TTC549 (cell line): ENCODE measurements at regions not wholly inside any gene's neighbourhood (a gene's known extent, or its start where the extent isn't known, plus 50 kb on each side); places are given as distances from the start of the nearest gene placed in this dataset.
"Not testable (repeated sequence)": the region's sequence is repeated elsewhere in the genome, so short reads cannot be mapped to it uniquely, and the experiment has no call there.

Source experiments
- FAIRE-seq: peaks from 2 replicates; lab custom pipeline; 2012; peaks lifted over from hg19 to GRCh38; lab: Jason Lieb, UNC

DNA sequence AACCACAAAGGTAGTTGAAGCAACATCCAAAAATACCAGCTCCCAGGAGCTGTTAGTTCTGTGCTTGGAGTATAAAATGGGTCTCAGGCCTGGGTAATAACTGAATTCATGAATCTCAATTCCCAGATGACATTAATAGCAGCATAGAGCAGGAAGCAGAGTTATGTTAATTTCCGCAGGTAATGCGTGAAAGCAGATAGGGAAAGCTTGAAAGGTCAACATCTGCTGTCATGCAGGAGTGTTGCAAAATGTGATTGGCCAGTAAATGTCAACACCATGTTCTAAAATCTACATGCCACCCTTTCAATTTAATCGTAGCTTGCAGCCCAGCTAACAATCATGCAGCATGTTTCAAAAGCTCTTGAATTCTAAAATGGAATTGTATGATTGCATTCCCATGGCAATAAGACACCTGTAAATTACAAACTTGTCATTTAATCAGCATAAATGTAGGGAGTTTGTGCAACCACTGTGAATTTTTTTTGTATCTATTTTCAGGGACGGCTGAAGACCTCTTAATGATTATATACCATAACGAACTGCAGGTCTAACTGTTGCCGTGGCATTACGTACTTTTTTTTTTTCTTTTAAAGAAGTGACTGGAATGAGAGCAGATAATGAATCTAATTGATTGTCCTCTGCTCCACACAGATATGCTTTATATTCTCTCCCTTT lies 635.8 kb upstream of the FOXG1 start:
- FAIRE-seq: no peak

DNA sequence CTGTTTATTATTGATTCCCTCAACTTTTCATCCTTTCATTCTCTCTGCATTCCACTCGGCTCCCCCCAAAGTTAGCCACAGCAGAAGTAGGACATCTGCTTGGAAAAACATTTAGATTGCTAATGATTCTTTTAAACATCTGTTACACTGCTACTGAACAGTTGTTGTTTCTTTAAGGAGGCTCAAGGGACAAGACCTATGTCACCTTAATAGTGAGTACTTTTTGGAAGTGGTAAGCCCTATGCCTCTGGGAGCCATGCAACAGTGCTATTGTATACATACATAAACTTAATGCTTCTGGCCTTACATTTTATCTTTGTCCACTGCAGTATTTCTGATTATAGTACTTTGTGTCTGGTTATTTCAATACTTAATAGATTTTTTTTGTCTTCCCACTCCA lies 628.2 kb upstream of the FOXG1 start:
- no peak for FAIRE-seq

DNA sequence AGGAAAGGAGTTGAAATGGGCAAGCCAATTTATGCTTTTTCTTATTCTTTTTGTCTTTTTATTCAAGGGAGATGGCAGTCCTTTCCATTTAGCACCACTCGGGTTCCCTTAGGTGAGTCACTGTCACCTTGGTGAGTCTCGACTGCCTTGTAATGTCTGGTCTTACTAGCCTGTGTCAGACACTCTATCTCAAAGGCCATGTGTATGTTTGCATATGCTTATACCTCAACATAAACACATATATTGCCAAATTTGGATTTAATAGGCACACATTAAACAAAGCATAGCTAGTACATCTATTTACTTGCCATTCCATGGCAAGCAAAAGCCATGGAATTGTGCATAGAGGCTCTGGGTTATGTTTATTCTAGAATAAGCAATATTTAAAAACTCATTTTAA lies 624.9 kb upstream of the FOXG1 start:
- no peak for FAIRE-seq

DNA sequence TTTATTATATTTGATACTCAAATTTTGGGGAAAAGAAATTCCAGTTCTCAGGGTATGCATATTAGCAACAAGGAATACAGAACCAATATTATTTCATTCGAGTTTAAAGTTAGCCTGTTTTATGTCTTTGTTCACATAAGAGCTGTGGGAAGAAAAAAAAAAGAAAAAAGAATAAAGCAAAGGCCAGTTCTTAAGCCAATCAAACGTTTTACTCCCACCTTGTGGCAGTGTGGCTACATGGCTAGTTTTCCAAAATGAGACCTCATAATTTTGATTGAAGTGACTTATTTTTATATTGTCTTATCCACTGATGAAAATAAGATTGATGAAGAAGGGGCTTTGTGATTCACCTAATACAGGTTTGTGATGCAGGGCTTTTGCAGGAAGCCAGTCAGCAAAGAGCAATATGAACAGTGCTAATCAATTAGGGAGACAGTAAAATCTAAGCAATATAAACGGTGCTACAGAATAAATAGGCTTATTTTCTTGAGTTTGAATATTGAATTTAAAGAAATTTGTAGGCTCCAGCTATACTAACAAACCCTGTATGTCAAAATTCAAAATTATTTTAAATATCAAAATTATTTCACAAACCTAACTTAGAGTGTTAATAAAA lies 624.1 kb upstream of the FOXG1 start:
- FAIRE-seq: no peak

DNA sequence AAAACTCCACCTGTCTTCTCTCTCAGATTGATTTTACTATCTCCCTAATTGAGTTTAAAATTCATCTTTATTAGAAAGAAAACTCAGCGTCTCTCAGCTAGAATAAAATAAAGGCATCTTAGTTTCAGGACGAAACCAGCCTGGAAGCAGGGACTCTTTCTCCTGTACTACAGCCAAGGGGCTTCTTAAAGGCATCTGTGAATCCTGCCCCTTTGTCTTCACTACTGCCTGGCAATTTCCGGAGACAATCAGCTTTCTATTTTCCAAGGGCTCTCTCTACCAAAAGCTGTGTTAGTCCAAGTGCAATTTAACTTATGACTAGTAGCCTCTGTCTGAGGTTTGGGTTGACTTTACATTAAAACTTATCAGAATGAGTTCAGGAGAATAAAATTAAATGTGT lies 623.3 kb upstream of the FOXG1 start:
- no peak for FAIRE-seq

DNA sequence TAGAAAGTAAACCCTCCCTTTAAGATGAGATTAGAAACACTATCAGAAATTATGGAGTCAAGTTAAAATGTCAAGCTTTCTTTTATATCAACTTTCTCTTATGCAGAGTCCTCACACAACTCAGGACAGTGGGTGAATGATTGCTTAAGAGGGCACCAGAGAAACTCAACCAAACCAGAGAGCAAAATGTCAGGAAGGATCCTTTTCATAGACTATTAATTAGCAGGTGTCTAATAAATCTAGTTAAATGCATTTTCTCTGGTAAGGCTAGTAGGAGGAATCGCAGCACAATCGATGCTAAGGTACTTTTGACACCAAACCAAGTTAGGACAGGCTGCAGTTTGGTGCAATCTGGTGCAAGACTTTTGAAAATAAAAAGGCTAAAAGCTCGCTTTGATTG lies 614.7 kb upstream of the FOXG1 start:
- FAIRE-seq: no peak

DNA sequence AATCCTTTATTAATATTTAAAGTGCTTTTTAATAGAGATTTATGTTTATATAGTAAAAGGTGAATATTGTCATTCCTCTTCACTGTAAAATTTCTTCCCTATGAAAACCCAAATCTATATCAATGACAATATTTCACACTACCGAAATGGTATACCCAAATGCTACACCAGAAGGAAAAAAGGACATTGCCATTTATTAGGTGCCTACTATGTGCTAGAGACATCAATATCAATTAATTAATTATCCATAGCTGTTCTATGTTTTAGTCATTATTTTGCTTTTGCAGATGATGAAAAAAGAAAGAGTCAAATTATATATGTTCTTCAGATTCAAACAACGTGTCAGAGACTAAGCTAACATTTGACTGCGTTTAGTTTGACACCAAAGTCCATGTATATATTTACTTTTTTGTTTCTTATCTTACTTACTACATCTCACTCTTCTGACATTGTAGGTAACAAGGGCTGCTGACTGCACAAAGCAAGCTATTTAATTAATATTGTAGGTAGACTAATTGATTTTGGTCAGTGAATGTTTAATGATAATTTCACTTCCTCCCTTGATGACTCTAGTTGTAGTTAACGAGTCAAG lies 614.0 kb upstream of the FOXG1 start:
- FAIRE-seq: no peak

DNA sequence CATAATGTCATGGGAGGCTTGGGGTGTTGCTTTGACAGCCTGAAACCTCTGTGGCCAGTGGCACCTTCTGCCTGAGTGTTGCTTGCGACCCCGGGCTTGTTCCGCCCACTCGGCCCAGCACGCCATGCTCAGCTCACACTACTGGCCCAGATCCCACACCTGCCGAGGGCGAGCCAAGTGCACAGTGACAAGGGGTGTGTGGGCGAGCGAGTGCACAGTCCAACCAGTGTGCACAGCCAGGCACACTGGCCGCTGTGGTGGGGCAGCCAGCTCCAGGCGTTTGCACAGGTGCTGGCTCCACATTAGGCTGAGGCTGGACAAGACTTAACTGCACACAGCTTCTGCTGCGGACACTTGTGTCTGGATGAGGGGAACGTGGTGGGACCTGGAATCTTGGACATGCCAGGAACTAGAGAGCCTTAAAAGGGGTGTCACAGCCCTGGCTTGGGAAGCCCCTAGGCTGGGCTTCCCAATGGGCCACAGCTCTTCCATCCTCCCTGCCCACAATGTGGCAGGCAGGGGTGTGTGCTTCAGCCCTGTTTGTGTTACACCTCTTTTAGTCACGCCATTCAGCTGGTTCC lies 609.2 kb upstream of the FOXG1 start:
- no peak for FAIRE-seq

DNA sequence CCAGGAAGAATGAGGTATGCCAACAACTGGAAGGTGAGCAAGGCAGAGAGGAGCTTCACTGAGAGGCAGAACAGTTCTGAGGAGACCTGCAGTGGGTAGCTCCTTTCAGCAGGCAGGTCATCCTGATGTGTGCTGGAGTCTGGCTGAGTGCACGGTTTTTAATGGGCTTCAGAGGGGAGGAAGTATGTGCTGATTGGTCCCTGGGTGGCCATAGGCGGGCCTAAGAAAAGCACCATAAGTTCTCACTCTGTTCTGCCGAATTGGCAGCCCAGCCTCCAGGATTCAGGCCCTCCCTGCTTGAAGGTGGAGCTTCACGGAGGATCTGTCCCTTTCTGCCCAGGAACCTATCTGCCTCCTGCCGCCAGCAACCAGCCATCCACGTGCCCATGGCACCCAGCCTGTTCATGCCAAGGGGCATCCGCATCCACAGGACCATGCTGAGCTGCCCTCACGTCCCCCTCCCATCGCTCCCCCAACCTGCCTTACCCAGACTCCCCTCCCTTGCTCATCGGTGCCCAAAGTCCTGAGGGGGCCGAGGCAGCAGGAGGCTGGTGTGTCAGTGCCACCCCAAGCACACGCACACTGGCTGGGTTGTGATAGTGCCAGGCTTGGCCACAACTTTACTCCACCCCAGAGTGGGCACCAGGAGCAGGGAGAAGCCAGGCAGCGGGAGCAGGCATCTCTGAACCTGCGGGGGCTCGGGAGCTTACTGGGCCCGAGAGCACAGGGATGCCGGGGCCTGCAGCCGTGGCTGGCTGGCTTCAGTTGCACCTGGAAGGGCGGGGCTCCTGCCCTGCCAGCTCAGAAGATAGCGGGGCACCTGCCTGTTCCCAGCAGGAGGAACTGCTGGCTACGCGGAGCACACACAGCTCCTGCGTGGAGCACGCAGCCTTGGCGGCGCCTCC lies 608.4 kb upstream of the FOXG1 start:
- FAIRE-seq: no peak

DNA sequence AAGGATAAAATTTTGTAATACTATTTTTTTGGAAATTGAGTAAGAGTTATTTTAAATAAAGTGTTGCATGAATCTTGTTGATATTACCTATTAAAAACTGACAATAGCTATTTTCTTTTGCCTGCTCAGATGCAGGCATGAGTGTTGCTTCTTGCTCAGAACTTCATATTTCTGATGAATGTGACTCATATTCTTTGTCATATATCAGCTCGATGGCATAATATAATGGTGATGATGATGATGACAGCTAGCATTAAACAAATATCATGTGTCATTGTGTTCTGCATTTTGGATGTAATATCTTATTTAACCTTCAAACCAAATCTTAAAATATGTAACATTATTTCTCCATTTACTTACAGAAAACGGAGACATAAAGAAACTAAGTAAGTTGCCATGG lies 605.5 kb upstream of the FOXG1 start:
- FAIRE-seq: no peak

DNA sequence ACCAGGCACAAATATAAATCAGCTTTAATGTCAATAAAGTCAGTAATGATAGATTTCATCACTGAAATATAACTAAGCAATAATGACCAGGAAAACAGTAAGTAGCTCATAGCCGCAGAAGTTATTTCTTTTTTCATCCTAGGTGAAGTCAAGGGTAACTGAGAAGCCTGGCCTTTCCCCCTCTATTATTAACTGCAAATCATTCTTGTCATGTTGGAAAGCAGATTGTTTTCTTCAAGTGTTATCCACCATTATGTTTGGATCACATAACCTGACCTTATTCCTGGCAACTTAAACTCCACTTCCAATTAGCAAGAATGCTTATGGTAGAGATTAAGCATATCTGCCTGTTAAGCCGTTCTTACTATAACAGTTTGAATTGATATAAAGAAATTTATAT lies 603.4 kb upstream of the FOXG1 start:
- FAIRE-seq: no peak

DNA sequence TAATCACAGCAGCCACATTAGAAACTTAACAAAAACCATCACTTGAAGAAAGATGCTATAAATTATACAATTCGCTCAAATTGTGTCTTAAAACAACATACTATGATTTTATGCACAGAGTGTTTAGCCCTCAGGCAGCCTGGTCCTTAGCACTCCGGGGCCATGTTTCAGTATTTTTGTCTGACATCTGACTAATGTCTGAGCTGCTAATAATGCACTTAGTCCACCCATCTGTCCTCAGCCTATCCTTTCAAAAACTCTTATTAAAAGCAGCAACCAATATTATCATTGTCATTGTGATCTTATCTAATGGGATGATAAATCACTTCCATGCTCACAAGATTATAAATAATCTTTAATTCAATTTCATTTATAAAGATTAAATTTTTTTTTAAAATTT lies 602.7 kb upstream of the FOXG1 start:
- no peak for FAIRE-seq

DNA sequence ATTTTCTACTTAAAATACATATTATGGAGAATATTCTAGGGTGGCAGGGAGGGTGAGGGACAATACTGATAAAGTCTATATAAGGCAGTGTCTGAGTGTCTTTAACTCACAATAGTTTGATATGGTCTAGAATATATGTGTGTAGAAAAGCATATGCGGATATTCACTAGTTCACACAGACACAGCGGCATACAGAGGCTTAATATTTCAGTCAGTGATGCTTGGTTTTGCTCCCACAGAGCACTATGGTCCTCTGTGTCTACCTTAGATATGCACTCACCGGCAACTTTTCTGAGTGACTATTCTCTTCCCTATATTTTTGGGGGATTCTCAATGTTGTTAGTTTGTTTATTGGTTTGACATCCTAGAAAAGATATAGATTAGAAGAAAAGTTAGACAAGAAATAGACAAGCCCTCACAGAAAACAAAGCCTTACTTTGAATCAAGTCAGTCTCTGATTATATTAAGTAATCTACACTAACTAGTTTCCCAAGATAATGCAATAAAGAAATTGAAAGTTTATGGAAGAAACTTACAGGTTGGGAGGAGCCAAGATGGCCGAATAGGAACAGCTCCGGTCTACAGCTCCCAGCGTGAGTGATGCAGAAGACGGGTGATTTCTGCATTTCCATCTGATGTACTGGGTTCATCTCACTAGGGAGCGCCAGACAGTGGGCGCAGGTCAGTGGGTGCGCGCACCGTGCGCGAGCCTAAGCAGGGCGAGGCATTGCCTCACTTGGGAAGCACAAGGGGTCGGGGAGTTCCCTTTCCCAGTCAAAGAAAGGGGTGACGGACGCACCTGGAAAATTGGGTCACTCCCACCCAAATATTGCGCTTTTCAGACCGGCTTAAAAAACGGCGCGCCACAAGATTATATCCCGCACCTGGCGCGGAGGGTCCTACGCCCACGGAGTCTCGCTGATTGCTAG lies 578.4 kb upstream of the FOXG1 start:
- FAIRE-seq: not testable (repeated sequence)

DNA sequence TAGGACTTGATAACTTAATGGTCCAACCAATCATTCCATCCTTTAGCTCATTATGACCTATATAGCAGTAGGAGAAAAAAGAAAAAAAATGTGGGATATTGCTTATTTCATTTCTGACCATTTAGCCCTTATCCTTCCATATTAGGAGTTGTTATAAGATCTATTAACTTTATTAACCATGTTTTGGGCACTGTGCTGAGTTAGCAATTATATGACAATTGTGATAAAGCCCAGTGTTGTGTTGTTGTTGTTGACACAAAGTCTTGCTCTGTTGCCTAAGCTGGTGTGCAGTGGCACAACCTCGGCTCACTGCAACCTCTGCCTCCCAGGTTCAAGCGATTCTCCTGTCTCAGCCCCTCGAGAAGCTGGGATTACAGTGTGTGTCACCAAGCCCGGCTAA lies 569.7 kb upstream of the FOXG1 start:
- no peak for FAIRE-seq

DNA sequence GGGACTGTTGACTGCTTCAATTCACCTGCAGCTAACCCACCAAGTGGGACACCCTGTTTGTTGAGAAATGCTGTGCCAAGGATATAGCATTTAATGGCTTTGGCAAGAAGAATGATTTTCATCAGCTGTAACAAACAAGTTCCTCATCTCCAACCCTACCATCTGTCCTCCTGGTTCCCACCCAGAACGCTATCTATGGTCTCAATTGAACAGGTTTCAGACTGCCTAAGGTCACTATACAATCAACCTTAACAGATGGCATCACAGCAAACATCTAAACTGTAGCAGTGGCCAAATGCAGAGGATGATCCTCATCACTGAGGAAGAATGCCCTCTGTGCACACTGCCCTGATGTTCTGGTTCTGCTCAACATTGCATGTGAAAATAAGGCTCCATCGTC lies 546.2 kb upstream of the FOXG1 start:
- FAIRE-seq: no peak

DNA sequence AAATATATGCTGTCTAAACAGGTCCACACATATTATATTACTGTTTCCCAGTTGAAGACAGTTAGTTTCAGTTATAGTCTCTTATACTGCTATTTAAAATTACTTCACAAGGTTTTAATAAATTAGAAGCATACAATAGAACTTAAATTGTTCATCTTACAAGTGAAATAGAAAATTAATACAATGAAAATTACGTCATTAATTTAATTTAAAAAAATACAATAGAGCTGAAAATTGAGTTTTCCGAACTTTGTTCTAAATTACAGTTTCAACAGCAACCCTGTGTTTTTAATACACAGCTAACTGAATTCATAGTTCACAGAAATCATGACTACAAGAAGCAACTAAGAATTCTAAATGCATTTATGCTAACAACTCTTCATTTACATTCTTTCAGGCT lies 525.7 kb upstream of the FOXG1 start:
- no peak for FAIRE-seq

DNA sequence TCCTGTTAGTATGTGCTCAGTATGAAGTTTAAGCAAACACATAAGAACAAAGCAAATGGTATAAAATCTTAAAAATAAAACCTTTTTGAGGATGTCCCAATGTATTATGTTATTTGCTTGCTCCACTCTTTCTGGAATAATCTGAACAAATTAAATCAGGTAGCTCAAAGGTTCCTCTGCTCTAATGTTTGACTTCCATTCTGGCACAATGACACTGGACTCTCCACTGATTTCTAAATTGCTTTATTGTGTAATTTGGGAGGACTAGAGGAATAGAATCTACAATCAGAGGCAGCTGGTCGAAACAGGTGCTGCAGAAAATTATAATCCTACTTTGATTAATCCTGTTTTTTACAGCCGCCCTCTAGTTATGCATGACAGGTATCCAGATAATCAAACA lies 523.7 kb upstream of the FOXG1 start:
- FAIRE-seq: no peak

DNA sequence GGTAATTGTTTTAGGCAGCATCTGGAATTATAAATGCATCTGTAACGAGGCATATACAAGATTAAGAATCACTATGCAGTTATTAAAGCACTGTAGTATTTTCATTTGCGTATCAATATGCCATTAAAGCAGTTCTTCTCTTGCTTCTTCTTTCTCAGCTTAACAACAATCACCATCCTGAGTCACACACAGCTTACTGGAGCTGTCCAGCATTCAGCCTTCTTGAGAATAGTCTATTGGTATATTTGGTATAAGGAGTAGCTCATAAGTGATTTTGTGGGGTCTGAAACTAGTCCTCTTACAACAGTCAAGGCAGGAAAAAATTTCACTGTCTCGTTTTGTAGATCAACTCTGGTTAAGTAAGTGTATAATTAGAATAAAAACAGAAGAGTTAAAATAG lies 523.0 kb upstream of the FOXG1 start:
- FAIRE-seq: no peak

DNA sequence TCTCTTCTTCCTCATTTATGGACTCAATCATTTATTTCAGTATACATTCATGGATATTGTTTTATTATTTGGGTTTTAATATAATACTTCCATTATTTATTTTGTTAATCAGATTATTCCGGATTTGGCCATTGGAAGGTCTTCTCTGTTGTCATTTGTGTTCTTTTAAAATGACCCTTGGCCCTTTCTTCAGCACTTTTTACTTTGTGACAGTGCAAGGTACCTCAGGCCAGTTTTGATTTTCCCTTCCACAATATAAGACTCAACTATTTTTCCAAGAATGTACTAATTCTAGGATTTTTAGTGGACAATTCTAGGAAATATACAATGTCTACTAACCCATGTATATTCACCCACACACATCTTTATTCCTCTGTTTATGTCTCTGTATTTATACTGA lies 521.4 kb upstream of the FOXG1 start:
- no peak for FAIRE-seq

DNA sequence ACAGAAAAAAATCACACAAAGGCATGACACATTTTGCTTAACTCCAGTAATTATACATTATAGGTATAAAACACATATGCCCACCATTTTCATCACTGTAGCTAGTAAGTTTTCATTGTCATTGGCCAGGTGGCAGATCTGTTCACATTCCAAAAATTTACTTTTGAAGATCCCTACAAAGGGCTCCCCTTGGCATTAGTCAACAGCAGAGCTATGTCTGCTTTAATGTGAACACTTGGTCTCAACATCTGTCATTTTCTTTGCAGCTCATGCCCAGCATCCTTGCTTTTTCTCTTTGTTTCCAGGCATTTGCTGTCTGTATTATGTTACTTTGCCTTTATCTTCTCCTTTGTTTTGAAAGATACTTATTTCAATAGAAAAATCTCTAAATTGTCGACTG lies 519.1 kb upstream of the FOXG1 start:
- FAIRE-seq: no peak

DNA sequence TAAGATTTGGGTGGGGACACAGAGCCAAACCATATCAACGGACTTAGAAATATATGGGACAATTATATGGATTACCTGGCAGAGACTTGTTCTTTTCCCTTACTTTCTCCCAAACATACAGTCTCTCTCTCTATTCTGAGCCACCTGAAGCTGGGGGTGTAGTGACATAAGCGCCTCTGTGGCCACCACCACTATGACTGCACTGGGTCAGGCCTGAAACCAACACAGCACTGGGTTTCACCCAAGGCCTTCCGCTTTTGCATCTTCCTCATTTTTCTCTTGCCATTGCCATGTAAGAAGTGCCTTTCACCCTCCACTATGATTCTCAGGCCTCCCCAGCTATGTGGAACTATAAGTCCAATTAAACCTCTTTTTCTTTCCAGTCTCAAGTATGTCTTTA lies 514.5 kb upstream of the FOXG1 start:
- FAIRE-seq: not testable (repeated sequence)

DNA sequence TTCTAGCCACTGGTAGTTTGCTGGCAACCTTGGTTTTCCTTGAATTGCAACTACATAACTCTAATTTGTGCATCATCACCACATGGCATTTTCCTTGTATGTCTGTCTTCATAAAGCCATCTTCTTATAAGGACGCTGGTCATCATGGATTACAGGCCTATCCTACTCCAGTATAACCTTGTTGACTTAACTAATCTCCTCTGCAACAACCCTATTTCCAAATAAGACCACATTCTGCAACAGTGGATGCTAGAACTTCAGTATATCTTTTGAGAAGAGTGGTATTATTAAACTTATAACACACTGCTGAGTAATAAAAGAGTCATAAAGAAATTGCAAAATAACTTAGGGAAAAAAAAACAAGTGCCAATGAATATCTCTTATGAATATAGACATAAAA lies 511.8 kb upstream of the FOXG1 start:
- FAIRE-seq: no peak
